ENCODE measurements at regions not wholly inside any gene's neighbourhood (a gene's known extent, or its start where the extent isn't known, plus 50 kb on each side); places are given as distances from the start of the nearest gene placed in this dataset.
"Not testable (repeated sequence)": the region's sequence is repeated elsewhere in the genome, so short reads cannot be mapped to it uniquely, and the experiment has no call there.

- WGBS, 2 experiments (ENCODE audit: insufficient coverage in 2 of 2), result 85 to 95% methylated on average over 3 of the region's 3 CpGs
- H3K36me3 ChIP-seq (ENCODE audit: control insufficient read depth, insufficient read depth, low read length), result no peaks in the 10 kb centered on the region
- no peaks in the 10 kb centered on the region for H3K9me3 ChIP-seq (ENCODE audit: control insufficient read depth, low read length)
- H3K4me3 ChIP-seq (ENCODE audit: extremely low read depth, insufficient read depth, low read length, poor library complexity, severe bottlenecking), result no peak overlapping the region
- peaks cover 11% of the 10 kb centered on the region for H3K4me1 ChIP-seq (ENCODE audit: control insufficient read depth, insufficient read depth, low read length, poor library complexity, severe bottlenecking)
- H3K27ac ChIP-seq (ENCODE audit: low read depth, low read length, severe bottlenecking), result no peak overlapping the region
These were observed 333.3 kb upstream of the CNR1 start for GRCh38 chr6:88499436-88499835.

GRCh38 chr6:88497403-88497802, 331.3 kb upstream of the CNR1 start:
- WGBS, 2 experiments (ENCODE audit: insufficient coverage in 2 of 2), result 83 to 95% methylated on average over 1 to 3 of the region's 8 CpGs

DNA sequence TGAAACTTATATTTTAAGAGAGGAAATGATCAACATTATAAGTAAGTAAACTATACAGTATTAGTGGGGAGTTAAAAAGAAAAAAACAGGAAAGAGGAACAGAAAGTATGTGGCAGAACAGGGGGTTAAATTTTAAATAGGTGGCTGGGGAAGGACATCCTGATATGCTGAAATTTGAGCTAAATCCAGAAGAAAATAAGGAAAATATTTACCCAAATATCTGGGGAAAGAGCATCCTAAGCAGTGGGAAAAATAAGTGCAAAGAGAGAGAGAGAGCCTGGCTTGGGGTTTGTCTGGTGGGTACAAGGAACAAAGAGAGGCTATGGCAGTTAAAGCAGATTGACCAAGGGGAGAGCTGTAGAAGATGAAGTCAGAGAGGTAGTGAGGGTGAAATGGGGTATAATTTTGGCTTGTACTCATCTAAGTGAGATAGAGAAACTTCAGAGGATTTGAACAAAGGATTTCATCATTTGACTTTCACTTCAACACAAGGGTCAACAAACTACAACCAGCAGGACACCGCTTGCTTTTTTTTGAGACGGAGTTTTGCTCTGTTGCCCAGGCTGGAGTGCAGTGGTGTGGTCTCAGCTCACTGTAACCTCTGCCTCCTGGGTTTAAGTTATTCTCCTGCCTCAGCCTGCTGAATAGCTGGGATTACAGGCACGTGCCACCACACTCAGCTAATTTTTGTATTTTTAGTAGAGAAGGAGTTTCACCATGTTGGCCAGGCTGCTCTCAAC, 328.4 kb upstream of the CNR1 start:
- Histone ChIP-seq H3K36me3 (ENCODE audit: control insufficient read depth, insufficient read depth, low read length) (no peaks in the 10 kb centered on the region), H3K4me3 (ENCODE audit: extremely low read depth, insufficient read depth, low read length, poor library complexity, severe bottlenecking) (no peak overlapping the region), H3K9me3 (ENCODE audit: control insufficient read depth, low read length) (no peaks in the 10 kb centered on the region), H3K4me1 (ENCODE audit: control insufficient read depth, insufficient read depth, low read length, poor library complexity, severe bottlenecking) (peaks cover 5% of the 10 kb centered on the region), H3K27ac (ENCODE audit: low read depth, low read length, severe bottlenecking) (no peak overlapping the region)
- WGBS, 2 experiments (ENCODE audit: insufficient coverage in 2 of 2), result 60 to 80% methylated on average over 1 to 2 of the region's 3 CpGs

More at GRCh38 chr6:88497403-88497802, 331.3 kb upstream of the CNR1 start:
- not testable (repeated sequence) for H3K9me3 ChIP-seq (ENCODE audit: control insufficient read depth, low read length); H3K4me3 ChIP-seq (ENCODE audit: extremely low read depth, insufficient read depth, low read length, poor library complexity, severe bottlenecking); H3K27ac ChIP-seq (ENCODE audit: low read depth, low read length, severe bottlenecking); H3K36me3 ChIP-seq (ENCODE audit: control insufficient read depth, insufficient read depth, low read length)
- peaks cover 11% of the 10 kb centered on the region for H3K4me1 ChIP-seq (ENCODE audit: control insufficient read depth, insufficient read depth, low read length, poor library complexity, severe bottlenecking)

GRCh38 chr6:88493717-88494116, 327.6 kb upstream of the CNR1 start:
- H3K4me1 ChIP-seq (ENCODE audit: control insufficient read depth, insufficient read depth, low read length, poor library complexity, severe bottlenecking), result no peaks in the 10 kb centered on the region
- no peaks in the 10 kb centered on the region for H3K36me3 ChIP-seq (ENCODE audit: control insufficient read depth, insufficient read depth, low read length)
- 100% methylated on average over 1 of the region's 2 CpGs; no CpG with 5 or more reads in 1 of the 2 experiments for WGBS, 2 experiments (ENCODE audit: insufficient coverage in 2 of 2)
- no peak overlapping the region for H3K27ac ChIP-seq (ENCODE audit: low read depth, low read length, severe bottlenecking)
- H3K4me3 ChIP-seq (ENCODE audit: extremely low read depth, insufficient read depth, low read length, poor library complexity, severe bottlenecking), result no peak overlapping the region
- no peaks in the 10 kb centered on the region for H3K9me3 ChIP-seq (ENCODE audit: control insufficient read depth, low read length)

GRCh38 chr6:88492824-88493223, 326.7 kb upstream of the CNR1 start:
- Histone ChIP-seq H3K4me1 (ENCODE audit: control insufficient read depth, insufficient read depth, low read length, poor library complexity, severe bottlenecking) (no peaks in the 10 kb centered on the region), H3K9me3 (ENCODE audit: control insufficient read depth, low read length) (no peaks in the 10 kb centered on the region), H3K27ac (ENCODE audit: low read depth, low read length, severe bottlenecking) (no peak overlapping the region), H3K36me3 (ENCODE audit: control insufficient read depth, insufficient read depth, low read length) (no peaks in the 10 kb centered on the region), H3K4me3 (ENCODE audit: extremely low read depth, insufficient read depth, low read length, poor library complexity, severe bottlenecking) (no peak overlapping the region)
- 80% methylated on average over 1 of the region's 2 CpGs; no CpG with 5 or more reads in 1 of the 2 experiments for WGBS, 2 experiments (ENCODE audit: insufficient coverage in 2 of 2)

DNA sequence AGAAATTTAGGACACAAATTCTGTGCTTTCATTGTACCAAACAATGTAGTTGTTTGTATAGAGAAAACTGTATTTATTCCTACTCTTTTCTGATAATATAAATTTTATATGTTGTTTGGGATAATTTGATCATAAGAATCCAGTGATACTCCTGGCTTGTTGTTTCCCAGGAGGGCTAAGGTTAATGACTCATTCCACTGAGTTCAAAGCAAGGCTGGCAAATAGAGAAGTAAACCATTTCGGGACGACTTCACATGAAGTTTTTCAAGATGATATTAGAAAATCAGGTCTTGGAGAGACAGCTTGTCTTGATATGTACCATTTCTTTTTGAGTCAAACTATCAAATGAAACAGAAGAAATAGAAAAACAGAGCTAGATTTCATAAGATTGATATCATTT, 326.1 kb upstream of the CNR1 start:
- Histone ChIP-seq H3K36me3 (ENCODE audit: control insufficient read depth, insufficient read depth, low read length) (no peaks in the 10 kb centered on the region), H3K9me3 (ENCODE audit: control insufficient read depth, low read length) (no peaks in the 10 kb centered on the region), H3K4me3 (ENCODE audit: extremely low read depth, insufficient read depth, low read length, poor library complexity, severe bottlenecking) (no peak overlapping the region), H3K27ac (ENCODE audit: low read depth, low read length, severe bottlenecking) (no peak overlapping the region), H3K4me1 (ENCODE audit: control insufficient read depth, insufficient read depth, low read length, poor library complexity, severe bottlenecking) (no peaks in the 10 kb centered on the region)
- no CpG with 5 or more reads among the region's 2 CpGs for WGBS, 2 experiments (ENCODE audit: insufficient coverage in 2 of 2)

- no peaks in the 10 kb centered on the region for H3K4me1 ChIP-seq (ENCODE audit: control insufficient read depth, insufficient read depth, low read length, poor library complexity, severe bottlenecking)
- no peaks in the 10 kb centered on the region for H3K36me3 ChIP-seq (ENCODE audit: control insufficient read depth, insufficient read depth, low read length)
- no peak overlapping the region for H3K4me3 ChIP-seq (ENCODE audit: extremely low read depth, insufficient read depth, low read length, poor library complexity, severe bottlenecking)
- no peak overlapping the region for H3K27ac ChIP-seq (ENCODE audit: low read depth, low read length, severe bottlenecking)
- 80% methylated on average over 3 of the region's 4 CpGs; no CpG with 5 or more reads in 1 of the 2 experiments for whole genome bisulfite sequencing, 2 experiments (ENCODE audit: insufficient coverage in 2 of 2)
- H3K9me3 ChIP-seq (ENCODE audit: control insufficient read depth, low read length), result no peaks in the 10 kb centered on the region
These were observed 325.2 kb upstream of the CNR1 start for GRCh38 chr6:88491266-88491880.

DNA sequence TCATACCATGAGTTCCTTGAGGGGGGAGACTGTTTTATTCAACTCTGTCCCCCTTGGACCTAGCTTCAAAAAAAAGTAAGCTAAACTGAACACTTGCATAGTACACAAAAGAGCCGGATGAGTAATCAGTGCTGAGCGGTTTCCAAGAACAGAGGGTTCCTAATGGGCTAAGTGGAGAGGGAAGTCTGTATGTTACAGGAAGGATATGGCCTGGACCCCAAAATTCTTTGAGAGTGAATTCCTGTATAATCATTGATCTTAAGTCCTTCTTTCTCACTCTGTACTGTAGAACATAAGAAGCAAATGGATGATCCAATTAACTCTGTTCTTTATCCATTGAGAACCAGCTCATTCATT, 324.7 kb upstream of the CNR1 start:
- 100% methylated on average over 2 of the region's 2 CpGs; no CpG with 5 or more reads in 1 of the 2 experiments for WGBS, 2 experiments (ENCODE audit: insufficient coverage in 2 of 2)
- Histone ChIP-seq H3K36me3 (ENCODE audit: control insufficient read depth, insufficient read depth, low read length) (no peaks in the 10 kb centered on the region), H3K27ac (ENCODE audit: low read depth, low read length, severe bottlenecking) (no peak overlapping the region), H3K9me3 (ENCODE audit: control insufficient read depth, low read length) (no peaks in the 10 kb centered on the region), H3K4me3 (ENCODE audit: extremely low read depth, insufficient read depth, low read length, poor library complexity, severe bottlenecking) (no peak overlapping the region), H3K4me1 (ENCODE audit: control insufficient read depth, insufficient read depth, low read length, poor library complexity, severe bottlenecking) (no peaks in the 10 kb centered on the region)

GRCh38 chr6:88490195-88490907, 324.2 kb upstream of the CNR1 start:
- 80 to 97% methylated on average over 2 to 3 of the region's 6 CpGs for WGBS, 2 experiments (ENCODE audit: insufficient coverage in 2 of 2)
- Histone ChIP-seq H3K9me3 (ENCODE audit: control insufficient read depth, low read length) (no peaks in the 10 kb centered on the region), H3K4me3 (ENCODE audit: extremely low read depth, insufficient read depth, low read length, poor library complexity, severe bottlenecking) (no peak overlapping the region), H3K27ac (ENCODE audit: low read depth, low read length, severe bottlenecking) (no peak overlapping the region), H3K36me3 (ENCODE audit: control insufficient read depth, insufficient read depth, low read length) (no peaks in the 10 kb centered on the region), H3K4me1 (ENCODE audit: control insufficient read depth, insufficient read depth, low read length, poor library complexity, severe bottlenecking) (no peaks in the 10 kb centered on the region)

GRCh38 chr6:88483424-88483823, 317.3 kb upstream of the CNR1 start:
- Histone ChIP-seq H3K4me1 (ENCODE audit: control insufficient read depth, insufficient read depth, low read length, poor library complexity, severe bottlenecking) (no peaks in the 10 kb centered on the region), H3K27ac (ENCODE audit: low read depth, low read length, severe bottlenecking) (no peak overlapping the region), H3K9me3 (ENCODE audit: control insufficient read depth, low read length) (no peaks in the 10 kb centered on the region), H3K4me3 (ENCODE audit: extremely low read depth, insufficient read depth, low read length, poor library complexity, severe bottlenecking) (no peak overlapping the region), H3K36me3 (ENCODE audit: control insufficient read depth, insufficient read depth, low read length) (no peaks in the 10 kb centered on the region)
- WGBS, 2 experiments (ENCODE audit: insufficient coverage in 2 of 2), result 92% methylated on average over 2 of the region's 2 CpGs; no CpG with 5 or more reads in 1 of the 2 experiments

Measured in mesodermal cell (in vitro differentiated cells).